HG02623 (cell line): ENCODE measurements at regions not wholly inside any gene's neighbourhood (a gene's known extent, or its start where the extent isn't known, plus 50 kb on each side); places are given as distances from the start of the nearest gene placed in this dataset.
"Not testable (repeated sequence)": the region's sequence is repeated elsewhere in the genome, so short reads cannot be mapped to it uniquely, and the experiment has no call there.

ENCODE experiments used
- ATAC-seq: cut with Tn5 transposase; IDR thresholded peaks from one replicate; pipeline ENCODE4 v1.9.1; 2021; ENCODE audit warnings: moderate library complexity; ENCODE audit not compliant: unreplicated experiment

- no peak for ATAC-seq
Observed at GRCh38 chr5:39775086-39775796, 350.5 kb upstream of the DAB2 start.

- no peak for ATAC-seq
Observed at GRCh38 chr5:39774605-39775004, 349.8 kb upstream of the DAB2 start.

- ATAC-seq: no peak
Observed at GRCh38 chr5:39772307-39772706, 347.5 kb upstream of the DAB2 start.

GRCh38 chr5:39767916-39768315 lies 343.1 kb upstream of the DAB2 start:
- no peak for ATAC-seq

GRCh38 chr5:39765366-39765765 lies 340.6 kb upstream of the DAB2 start:
- ATAC-seq: no peak

GRCh38 chr5:39762761-39763160 lies 338.0 kb upstream of the DAB2 start:
- no peak for ATAC-seq

- no peak for ATAC-seq
Observed at GRCh38 chr5:39761199-39761950, 336.6 kb upstream of the DAB2 start.

- ATAC-seq: no peak
Observed at GRCh38 chr5:39760385-39761198, 335.8 kb upstream of the DAB2 start.

- ATAC-seq: no peak
Observed at GRCh38 chr5:39759701-39760100, 334.9 kb upstream of the DAB2 start.

GRCh38 chr5:39758426-39758825 lies 333.6 kb upstream of the DAB2 start:
- no peak for ATAC-seq

GRCh38 chr5:39757131-39757530 lies 332.4 kb upstream of the DAB2 start:
- ATAC-seq: no peak

- ATAC-seq: no peak
Observed at GRCh38 chr5:39755986-39756385, 331.2 kb upstream of the DAB2 start.

- no peak for ATAC-seq
Observed at GRCh38 chr5:39755452-39755851, 330.7 kb upstream of the DAB2 start.

GRCh38 chr5:39753747-39754146 lies 329.0 kb upstream of the DAB2 start:
- ATAC-seq: not testable (repeated sequence)

GRCh38 chr5:39750661-39751060 lies 325.9 kb upstream of the DAB2 start:
- no peak for ATAC-seq

- ATAC-seq: no peak
Observed at GRCh38 chr5:39742916-39743315, 318.1 kb upstream of the DAB2 start.

- no peak for ATAC-seq
Observed at GRCh38 chr5:39740404-39740803, 315.6 kb upstream of the DAB2 start.

- ATAC-seq: no peak
Observed at GRCh38 chr5:39732166-39732565, 307.4 kb upstream of the DAB2 start.

- ATAC-seq: no peak
Observed at GRCh38 chr5:39730699-39731098, 305.9 kb upstream of the DAB2 start.

GRCh38 chr5:39730006-39730405 lies 305.2 kb upstream of the DAB2 start:
- no peak for ATAC-seq

GRCh38 chr5:39726467-39726866 lies 301.7 kb upstream of the DAB2 start:
- ATAC-seq: no peak

GRCh38 chr5:39721394-39721793 lies 296.6 kb upstream of the DAB2 start:
- ATAC-seq: no peak
